ENCODE measurements at regions not wholly inside any gene's neighbourhood (a gene's known extent, or its start where the extent isn't known, plus 50 kb on each side); places are given as distances from the start of the nearest gene placed in this dataset.

DNA sequence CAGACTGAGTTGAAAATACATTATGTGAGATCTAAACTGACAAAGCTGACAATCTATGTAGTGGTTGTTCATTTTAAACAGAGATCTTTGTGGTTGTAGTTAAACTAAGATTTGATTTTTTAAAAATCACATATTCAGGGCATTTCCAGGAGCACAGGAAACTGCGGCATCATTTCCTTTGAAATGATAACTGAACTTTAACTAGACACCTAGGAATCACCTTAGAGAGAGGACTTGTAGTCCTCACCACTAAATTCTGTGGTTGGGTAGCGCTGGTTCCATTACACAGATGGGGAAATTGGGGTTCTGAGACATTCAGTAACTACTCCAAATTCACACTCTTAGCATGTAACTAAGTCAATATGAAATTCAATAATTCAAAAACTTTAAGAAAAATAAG, 96.0 kb upstream of the TRIB2 start:
- TF ChIP-seq, protein P1, sequence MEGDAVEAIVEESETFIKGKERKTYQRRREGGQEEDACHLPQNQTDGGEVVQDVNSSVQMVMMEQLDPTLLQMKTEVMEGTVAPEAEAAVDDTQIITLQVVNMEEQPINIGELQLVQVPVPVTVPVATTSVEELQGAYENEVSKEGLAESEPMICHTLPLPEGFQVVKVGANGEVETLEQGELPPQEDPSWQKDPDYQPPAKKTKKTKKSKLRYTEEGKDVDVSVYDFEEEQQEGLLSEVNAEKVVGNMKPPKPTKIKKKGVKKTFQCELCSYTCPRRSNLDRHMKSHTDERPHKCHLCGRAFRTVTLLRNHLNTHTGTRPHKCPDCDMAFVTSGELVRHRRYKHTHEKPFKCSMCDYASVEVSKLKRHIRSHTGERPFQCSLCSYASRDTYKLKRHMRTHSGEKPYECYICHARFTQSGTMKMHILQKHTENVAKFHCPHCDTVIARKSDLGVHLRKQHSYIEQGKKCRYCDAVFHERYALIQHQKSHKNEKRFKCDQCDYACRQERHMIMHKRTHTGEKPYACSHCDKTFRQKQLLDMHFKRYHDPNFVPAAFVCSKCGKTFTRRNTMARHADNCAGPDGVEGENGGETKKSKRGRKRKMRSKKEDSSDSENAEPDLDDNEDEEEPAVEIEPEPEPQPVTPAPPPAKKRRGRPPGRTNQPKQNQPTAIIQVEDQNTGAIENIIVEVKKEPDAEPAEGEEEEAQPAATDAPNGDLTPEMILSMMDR (IDR thresholded peaks at IDR 0.05), result no peak
- TF ChIP-seq EZH2 (IDR thresholded peaks at IDR 0.05; ENCODE audit: borderline replicate concordance, insufficient read depth, low read depth, low read length, poor library complexity, severe bottlenecking), result no peak

Data from B cell (primary cell).